ACHN (cell line): ENCODE measurements at regions not wholly inside any gene's neighbourhood (a gene's known extent, or its start where the extent isn't known, plus 50 kb on each side); places are given as distances from the start of the nearest gene placed in this dataset.

Source experiments
- DNase-seq: peaks from one replicate; pipeline ENCODE4 v3.0.0-alpha.2; 2015
- in situ Hi-C: cut with HindIII; loops from 2 replicates; pipeline ENCODE4 v1.10.0; 2017; ENCODE audit warnings: low sequenced_read_pairs, low pct_ligation_motif_present, low pct_unique_long_range_greater_than_20kb

DNA sequence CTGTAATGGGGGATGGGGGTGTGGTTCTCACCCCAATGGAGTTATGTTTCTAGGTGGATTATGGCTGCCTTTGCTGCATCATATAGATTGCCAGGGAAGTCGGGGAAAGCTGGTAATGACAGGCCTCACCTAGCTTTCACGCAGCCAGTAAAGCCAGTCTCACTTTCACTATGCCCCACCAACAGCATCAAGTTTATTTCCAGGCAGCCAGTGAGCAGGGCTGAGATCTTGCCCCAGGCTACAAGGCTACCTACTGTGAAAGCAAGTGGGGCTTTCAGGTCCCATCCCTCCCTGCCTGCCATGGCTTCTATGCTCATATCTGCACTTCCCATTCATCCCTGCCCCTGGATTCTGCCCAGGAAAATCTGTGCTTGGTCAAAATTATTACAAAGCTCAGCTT is 61.7 kb upstream of the NXPH1 start:
- no peak for DNase-seq

DNA sequence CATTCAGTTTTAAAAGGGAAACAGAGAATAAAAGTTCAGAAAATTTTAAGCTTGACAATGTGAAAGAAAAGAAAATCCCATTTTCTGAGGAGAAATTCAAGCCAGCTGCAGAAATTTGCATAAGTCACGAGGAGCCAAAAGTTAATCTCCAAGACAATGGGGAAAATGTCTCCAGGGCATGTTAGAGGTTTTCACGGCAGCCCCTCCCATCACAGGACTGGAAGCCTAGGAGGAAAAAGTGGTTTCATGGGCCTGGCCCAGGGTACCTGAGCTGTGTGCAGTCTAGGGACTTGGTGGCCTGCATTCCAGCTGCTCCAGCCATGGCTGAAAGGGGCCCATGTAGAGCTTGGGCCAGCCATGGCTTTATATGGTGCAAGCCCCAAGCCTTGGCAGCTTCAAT is 59.6 kb upstream of the NXPH1 start:
- in situ Hi-C loops = no loop called here
- no peak for DNase-seq

More for the DNA sequence above, 61.7 kb upstream of the NXPH1 start:
- in situ Hi-C loops = no loop called here

DNA sequence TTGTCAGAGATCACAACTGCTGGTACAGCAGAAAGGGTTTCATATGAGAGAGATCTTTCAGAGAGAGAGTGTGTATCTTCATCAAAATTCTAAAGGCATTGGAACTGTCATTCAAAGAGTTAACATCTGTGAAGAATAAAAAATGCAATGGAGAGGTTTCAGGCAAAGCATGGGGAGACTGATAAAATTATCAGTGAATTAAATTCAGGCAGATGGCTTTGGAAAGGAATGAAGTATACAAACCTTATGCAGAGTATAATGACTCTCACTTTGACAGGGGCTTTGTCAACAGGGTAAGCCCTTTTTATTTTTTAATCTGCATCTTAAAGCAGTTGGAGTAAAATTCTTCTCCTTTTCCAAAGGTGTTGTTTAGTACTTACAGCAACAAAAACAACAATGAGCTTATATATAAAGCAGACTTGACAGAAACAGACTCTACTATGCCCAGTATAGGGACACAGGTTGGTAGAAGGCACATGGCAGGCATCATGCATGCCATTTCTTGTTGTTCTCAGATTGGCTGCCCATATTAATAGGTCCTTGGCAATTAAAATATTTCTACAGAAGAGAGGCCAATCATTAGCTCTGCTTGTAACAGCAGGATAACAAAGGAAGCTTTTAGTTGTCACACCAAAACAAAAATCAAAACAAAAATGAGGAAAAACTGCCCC is 54.9 kb upstream of the NXPH1 start:
- in situ Hi-C loops = no loop called here
- no peak for DNase-seq

DNA sequence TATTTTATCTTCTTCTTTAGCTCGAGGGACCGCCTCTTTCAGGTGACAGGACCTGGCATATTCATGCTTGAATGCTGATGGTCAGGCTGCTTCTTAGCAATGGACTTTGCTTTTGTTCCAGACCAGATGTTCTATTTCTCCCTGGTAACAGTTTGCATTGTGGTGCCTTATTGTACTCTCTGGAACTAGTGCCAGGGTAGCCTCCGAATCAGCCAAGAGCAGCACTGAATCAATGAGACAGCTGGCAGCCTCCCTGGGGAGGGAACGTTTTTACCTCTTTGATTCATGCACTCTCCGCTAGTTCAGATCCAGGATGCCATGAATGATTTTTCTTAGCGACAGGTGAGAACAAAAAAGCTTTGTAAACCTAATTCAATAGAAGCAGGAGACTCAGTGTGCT is 54.1 kb upstream of the NXPH1 start:
- no peak for DNase-seq
- in situ Hi-C loops = no loop called here

DNA sequence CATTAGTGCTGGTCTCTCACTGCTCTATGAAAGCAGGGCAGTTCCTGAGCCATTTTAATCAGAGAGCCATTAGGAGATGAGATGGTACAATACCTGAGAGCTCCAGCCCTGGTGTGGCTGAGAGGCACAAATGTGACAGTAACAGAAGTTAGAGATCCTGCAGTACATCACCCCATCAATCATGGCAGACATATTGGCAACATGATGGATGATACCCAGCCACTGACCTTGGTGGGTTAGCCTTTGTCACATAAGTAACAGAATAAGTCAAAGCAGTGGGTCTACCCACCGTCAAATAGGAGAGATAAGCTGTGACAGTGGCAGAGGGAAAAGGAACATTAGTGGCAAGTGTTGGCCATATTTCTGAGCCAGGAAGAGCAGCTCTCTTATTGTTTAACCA is 53.3 kb upstream of the NXPH1 start:
- in situ Hi-C loops = no loop called here
- DNase-seq = no peak

DNA sequence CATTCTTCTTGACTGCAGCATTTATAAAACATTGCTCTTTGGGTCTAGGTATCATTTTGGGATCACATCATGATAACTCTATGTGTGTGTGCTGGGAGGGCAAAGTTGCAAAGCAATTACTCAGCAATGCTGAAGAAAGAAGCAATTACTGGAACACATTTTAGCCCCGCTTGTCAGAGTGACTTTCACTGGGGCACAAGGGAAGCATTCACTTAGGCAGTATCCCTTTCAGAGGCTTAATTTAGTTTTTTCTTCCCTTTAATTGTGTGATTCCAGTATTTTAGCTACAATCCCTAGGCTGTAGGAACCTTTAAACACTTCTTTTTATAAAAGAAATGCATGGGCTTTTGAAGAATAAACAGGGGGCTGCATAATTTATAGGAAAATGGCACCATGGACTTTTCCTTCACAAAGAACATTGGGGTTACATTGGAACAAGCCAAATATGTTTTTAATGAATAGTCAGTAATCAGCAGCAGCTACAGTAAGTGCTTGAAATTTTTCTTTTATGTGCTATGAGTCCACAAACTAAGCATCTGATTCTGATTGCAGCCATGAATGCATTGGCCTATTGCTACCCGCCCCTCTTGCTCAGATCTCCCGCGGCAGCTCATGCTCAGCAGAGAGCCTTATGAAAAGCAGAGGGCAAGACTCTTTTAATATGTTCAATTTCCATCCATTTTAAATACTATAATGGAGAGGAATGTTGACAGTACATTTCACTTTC is 51.2 kb upstream of the NXPH1 start:
- in situ Hi-C loops = no loop called here
- DNase-seq = no peak
